ENCODE measurements at regions not wholly inside any gene's neighbourhood (a gene's known extent, or its start where the extent isn't known, plus 50 kb on each side); places are given as distances from the start of the nearest gene placed in this dataset.

DNA sequence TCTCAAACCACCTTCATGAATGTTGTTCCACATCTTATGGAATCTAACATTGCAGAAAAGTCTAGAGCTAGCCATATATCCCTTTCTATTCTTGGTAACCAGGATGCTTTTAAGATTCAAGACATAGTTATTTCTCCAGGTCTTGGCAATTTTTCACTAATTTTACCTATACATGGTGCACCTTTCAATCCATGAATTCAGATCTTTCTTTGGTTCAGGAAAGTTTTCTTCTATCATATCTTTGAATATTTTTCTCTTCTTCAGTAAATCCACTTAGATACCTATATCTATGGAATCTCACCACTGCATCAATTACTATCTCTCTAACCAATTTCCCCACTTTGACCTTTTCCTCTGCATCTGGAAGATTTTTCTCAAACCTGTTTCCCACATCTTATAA lies 77.4 kb downstream of the PRLHR start:
- H3K27ac ChIP-seq = no peak overlapping the region
- H3K9me3 ChIP-seq (replicated peaks in 1 of 11) = peaks cover 5 to 33% (median 13%) of the 10 kb centered on the region in 11 experiments; a peak in 17 of 22 replicates
- H3K4me1 ChIP-seq = peaks cover 4 to 40% (median 11%) of the 10 kb centered on the region in 10 experiments; a peak in 13 of 20 replicates
- no peaks in the 10 kb centered on the region for H3K36me3 ChIP-seq
- H3K27me3 ChIP-seq = no peaks in the 10 kb centered on the region
- no peak overlapping the region; a peak in 1 of 22 replicates for H3K4me2 ChIP-seq
- H4K20me1 ChIP-seq = no peaks in the 10 kb centered on the region
- H3K4me3 ChIP-seq = no peak overlapping the region
- no peak for TF ChIP-seq Cebpa-rat (IDR thresholded peaks at IDR 0.05)
- H3K9ac ChIP-seq = no peak overlapping the region

DNA sequence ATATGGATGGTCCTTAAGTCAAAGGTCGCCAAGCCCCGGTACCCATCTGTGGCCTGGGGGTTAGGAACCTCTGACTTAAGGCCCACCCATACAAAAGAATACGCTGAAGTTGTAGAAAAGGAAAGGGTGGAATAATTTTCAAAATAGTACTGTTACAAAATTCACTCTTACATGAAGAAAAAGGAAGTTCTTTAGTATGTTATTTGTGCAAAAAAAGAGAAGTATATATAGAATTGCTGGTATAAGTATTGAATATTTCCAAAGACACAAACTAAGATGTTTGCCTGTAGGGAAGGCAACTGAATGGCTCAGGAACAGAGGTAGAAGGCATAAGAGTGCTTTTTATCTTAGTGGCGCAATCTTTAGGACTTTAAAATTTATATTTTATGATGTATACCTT lies 78.7 kb downstream of the PRLHR start:
- Histone ChIP-seq H3K9me3 (replicated peaks in 1 of 11) (peaks cover 5 to 33% (median 13%) of the 10 kb centered on the region in 11 experiments; a peak in 17 of 22 replicates), H3K27ac (peak overlapping the region in 3 of 11 experiments; percentile 38 to 52 (median 45); a peak in 6 of 22 replicates), H3K27me3 (no peaks in the 10 kb centered on the region), H3K4me2 (peak overlapping the region in 5 of 11 experiments; percentile 18 to 76 (median 39); a peak in 9 of 22 replicates), H4K20me1 (no peaks in the 10 kb centered on the region), H3K36me3 (no peaks in the 10 kb centered on the region), H3K4me1 (peaks cover 5 to 40% (median 11%) of the 10 kb centered on the region in 10 experiments; a peak in 15 of 20 replicates), H3K4me3 (no peak overlapping the region), H3K9ac (no peak overlapping the region)
- TF ChIP-seq Cebpa-rat (IDR thresholded peaks at IDR 0.05) = no peak

DNA sequence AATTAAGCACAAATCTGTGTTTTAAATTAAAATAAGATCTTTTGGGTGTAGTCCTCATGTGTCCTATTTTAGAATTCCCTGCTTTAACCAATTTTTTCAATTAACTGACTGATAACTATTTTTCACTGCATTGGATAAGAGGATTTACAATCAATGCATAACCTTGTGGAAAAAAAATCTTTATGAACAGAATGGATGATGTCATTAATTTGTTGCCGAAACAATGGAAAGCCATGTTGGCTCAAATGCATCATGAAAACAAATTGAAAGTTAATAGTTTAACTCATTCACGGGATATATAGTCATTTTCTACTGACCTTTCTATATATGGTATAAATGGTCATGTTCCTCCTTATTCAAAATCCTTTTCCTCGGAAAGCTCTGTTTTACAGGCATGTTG lies 82.3 kb downstream of the PRLHR start:
- H3K4me3 ChIP-seq = no peak overlapping the region
- no peak for TF ChIP-seq Cebpa-rat (IDR thresholded peaks at IDR 0.05)

DNA sequence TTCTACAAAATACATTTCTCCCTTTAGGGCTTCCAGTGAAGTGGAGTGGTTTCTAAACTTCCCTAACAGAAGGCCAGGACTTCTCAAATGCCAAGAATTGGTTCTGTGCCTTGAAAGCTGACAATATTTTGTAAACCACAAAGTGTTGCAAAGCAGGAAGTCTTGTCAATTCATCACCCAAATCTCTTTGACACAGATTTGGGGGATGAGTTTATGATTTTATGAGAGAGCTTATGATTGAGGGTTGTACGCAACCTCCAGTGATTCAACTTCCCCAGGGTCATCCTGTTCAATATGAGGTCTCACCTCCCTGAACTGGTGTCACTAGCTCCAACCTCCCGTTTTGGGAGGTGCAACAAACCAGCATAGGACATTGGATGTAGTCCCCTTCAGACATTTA lies 83.7 kb downstream of the PRLHR start:
- 0 out of 22 replicates have a peak, but pooled peaks of 3 of the 11 experiments have one; percentile 25 to 33 (median 29) for TF ChIP-seq Cebpa-rat (IDR thresholded peaks at IDR 0.05)
- H3K27me3 ChIP-seq = no peaks in the 10 kb centered on the region
- peak overlapping the region in 4 of 11 experiments; percentile 37 to 61 (median 45); a peak in 6 of 22 replicates for H3K27ac ChIP-seq
- no peaks in the 10 kb centered on the region for H3K36me3 ChIP-seq
- peaks cover 0 to 44% (median 12%) of the 10 kb centered on the region in 10 experiments; a peak in 14 of 20 replicates for H3K4me1 ChIP-seq
- H3K9ac ChIP-seq = peak overlapping the region in 3 of 11 experiments; percentile 16 to 36 (median 25); a peak in 2 of 22 replicates
- no peaks in the 10 kb centered on the region for H4K20me1 ChIP-seq
- H3K9me3 ChIP-seq (replicated peaks in 1 of 11) = peaks cover 0 to 11% (median 0%) of the 10 kb centered on the region in 11 experiments; a peak in 2 of 22 replicates
- no peak overlapping the region for H3K4me3 ChIP-seq
- H3K4me2 ChIP-seq = peak overlapping the region in 10 of 11 experiments; percentile 0 to 81 (median 56); a peak in 13 of 22 replicates

More for the DNA sequence above, 82.3 kb downstream of the PRLHR start:
- Histone ChIP-seq H3K4me1 (peaks cover 0 to 53% (median 13%) of the 10 kb centered on the region in 10 experiments; a peak in 14 of 20 replicates), H3K9me3 (replicated peaks in 1 of 11) (peaks cover 3 to 20% (median 8%) of the 10 kb centered on the region in 11 experiments; a peak in 17 of 22 replicates), H4K20me1 (no peaks in the 10 kb centered on the region), H3K9ac (no peak overlapping the region), H3K27me3 (no peaks in the 10 kb centered on the region), H3K36me3 (no peaks in the 10 kb centered on the region), H3K4me2 (no peak overlapping the region), H3K27ac (no peak overlapping the region)

DNA sequence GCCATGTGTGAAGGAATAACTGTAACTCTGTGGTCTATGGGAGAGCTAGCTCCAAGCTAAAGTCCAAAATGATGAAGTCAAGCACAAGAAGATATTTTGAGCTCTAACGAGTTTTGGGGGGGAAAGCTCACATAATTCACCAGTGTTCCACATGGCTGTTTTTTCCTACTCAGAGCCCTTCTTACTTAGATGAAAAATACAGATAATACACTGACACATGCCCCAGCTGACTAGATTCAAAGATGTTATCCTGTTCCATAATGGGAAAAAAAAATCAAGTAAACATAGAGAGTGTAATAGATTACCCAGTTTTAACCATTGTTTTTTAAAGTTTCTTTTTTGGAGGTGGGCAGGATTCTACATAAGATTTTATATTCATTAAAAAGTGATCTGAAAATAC lies 86.6 kb downstream of the PRLHR start:
- Histone ChIP-seq H3K36me3 (no peaks in the 10 kb centered on the region), H3K9ac (no peak overlapping the region), H3K4me2 (no peak overlapping the region), H4K20me1 (no peaks in the 10 kb centered on the region), H3K27ac (no peak overlapping the region), H3K4me3 (no peak overlapping the region), H3K9me3 (replicated peaks in 1 of 11) (no peaks in the 10 kb centered on the region), H3K4me1 (peaks cover 0 to 50% (median 20%) of the 10 kb centered on the region in 10 experiments; a peak in 15 of 20 replicates), H3K27me3 (no peaks in the 10 kb centered on the region)
- TF ChIP-seq Cebpa-rat (IDR thresholded peaks at IDR 0.05) = no peak

DNA sequence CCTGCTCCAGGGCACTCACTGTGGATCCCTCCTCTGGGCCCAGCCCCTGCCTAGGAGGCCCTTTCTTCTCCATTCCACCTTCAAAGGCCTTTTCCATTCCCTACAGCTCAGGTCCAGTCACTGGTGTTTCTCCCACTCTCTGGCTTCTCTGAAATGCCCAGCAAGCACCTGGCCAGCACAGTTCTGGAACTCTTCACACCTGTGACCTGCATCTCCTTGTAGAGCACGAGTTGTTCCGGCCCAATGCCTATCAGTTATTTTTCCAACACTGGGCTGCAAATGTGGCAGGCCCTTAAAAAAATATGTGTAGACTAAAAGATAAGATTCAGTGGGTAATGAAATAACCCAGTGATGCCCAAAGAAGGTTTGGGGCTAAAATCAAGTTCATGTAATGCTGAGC lies 87.1 kb downstream of the PRLHR start:
- no peak overlapping the region for H3K4me3 ChIP-seq
- H3K4me2 ChIP-seq = no peak overlapping the region
- no peaks in the 10 kb centered on the region for H3K36me3 ChIP-seq
- H4K20me1 ChIP-seq = no peaks in the 10 kb centered on the region
- peaks cover 0 to 55% (median 20%) of the 10 kb centered on the region in 10 experiments; a peak in 15 of 20 replicates for H3K4me1 ChIP-seq
- H3K27me3 ChIP-seq = no peaks in the 10 kb centered on the region
- no peak overlapping the region for H3K27ac ChIP-seq
- no peak for TF ChIP-seq Cebpa-rat (IDR thresholded peaks at IDR 0.05)
- H3K9me3 ChIP-seq (replicated peaks in 1 of 11) = no peaks in the 10 kb centered on the region
- no peak overlapping the region for H3K9ac ChIP-seq

DNA sequence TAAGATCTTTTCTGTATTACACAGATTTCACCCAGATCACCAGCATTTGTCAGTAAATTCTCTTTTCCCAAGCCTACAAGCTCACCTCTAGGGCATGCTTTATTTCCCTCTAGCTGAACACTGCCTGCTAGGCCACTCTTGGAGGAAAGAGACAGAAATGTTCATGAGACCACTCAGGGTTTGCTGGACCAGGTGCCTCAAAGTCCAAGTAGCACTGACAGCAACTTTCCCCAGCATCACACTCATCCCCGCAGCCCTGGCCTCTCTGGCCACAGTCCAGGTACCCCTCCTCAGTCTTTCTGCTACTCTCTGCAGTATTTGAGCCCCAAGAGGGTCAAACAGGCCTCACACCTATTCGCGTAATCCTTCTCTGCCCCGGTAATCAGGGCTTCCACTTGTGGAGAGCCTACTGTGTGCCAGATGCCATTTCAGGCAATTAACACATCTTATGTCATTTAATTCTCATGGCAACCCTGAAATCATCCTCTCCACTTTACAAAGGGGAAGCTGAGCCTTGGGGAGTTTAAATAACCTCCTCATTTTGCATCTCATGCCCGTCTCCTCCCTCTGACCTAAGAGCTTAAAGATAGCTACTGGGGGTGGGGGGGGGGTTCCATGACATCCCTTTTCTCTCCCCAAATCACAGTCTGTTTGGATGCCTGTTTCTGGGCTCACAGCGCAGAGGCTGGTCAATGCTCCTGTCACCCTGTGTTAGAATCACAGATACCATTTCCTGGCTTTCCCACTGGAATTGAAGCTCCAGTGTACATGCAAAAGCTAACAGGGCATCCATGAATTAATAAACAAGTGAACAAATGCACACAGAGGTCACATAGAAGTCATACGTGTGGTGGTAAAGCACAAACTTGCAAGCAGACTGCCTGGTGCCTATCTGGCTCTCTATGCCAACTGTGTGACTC lies 88.5 kb downstream of the PRLHR start:
- peak overlapping the region in 1 of 11 experiments; percentile 20; a peak in 1 of 22 replicates for H3K4me2 ChIP-seq
- H3K9me3 ChIP-seq (replicated peaks in 1 of 11) = no peaks in the 10 kb centered on the region
- H3K4me3 ChIP-seq = no peak overlapping the region
- H4K20me1 ChIP-seq = no peaks in the 10 kb centered on the region
- no peaks in the 10 kb centered on the region for H3K27me3 ChIP-seq
- H3K36me3 ChIP-seq = no peaks in the 10 kb centered on the region
- no peak overlapping the region for H3K27ac ChIP-seq
- H3K9ac ChIP-seq = no peak overlapping the region
- H3K4me1 ChIP-seq = peaks cover 0 to 51% (median 20%) of the 10 kb centered on the region in 10 experiments; a peak in 15 of 20 replicates
- no peak for TF ChIP-seq Cebpa-rat (IDR thresholded peaks at IDR 0.05)

DNA sequence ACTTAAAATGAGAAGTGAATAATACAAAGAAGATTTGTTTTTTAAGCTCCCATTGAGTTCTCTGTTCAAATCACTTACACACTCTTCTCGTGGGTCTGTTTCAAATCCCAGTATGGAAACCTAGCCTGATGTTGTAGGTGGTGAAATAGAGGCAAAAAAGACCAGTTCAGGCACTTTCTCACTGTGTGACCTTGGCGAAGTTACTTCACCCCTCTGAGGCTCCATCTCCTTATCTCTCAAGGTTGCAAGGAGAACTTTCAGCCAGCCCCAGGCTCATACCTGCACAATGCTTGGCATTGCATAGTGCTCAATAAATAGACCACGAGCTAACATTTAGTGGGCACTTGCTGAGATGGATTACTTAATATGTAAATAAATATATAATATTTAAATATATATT lies 90.1 kb downstream of the PRLHR start:
- H3K4me3 ChIP-seq = no peak overlapping the region
- TF ChIP-seq Cebpa-rat (IDR thresholded peaks at IDR 0.05) = no peak
- peak overlapping the region in 4 of 11 experiments; percentile 1 to 75 (median 56); a peak in 3 of 22 replicates for H3K4me2 ChIP-seq
- H4K20me1 ChIP-seq = no peaks in the 10 kb centered on the region
- H3K27me3 ChIP-seq = no peaks in the 10 kb centered on the region
- peak overlapping the region in 3 of 11 experiments; percentile 29 to 65 (median 58); a peak in 4 of 22 replicates for H3K27ac ChIP-seq
- no peak overlapping the region for H3K9ac ChIP-seq
- peaks cover 0 to 49% (median 11%) of the 10 kb centered on the region in 10 experiments; a peak in 15 of 20 replicates for H3K4me1 ChIP-seq
- H3K9me3 ChIP-seq (replicated peaks in 1 of 11) = no peaks in the 10 kb centered on the region
- H3K36me3 ChIP-seq = no peaks in the 10 kb centered on the region

Measured in BLaER1 treated with 17β-estradiol and CSF1 and Interleukin-3, amounts not matched to agents 10 nM and 100 nM (cell line).